M059J (cell line): ENCODE measurements at regions not wholly inside any gene's neighbourhood (a gene's known extent, or its start where the extent isn't known, plus 50 kb on each side); places are given as distances from the start of the nearest gene placed in this dataset.
A peak's percentile ranks its signal among the peaks of the same experiment; 100 is the strongest.
"Not testable (repeated sequence)": the region's sequence is repeated elsewhere in the genome, so short reads cannot be mapped to it uniquely, and the experiment has no call there.

Experiments
- DNase-seq: peaks from one replicate; pipeline ENCODE4 v3.0.0-alpha.2; 2012; ENCODE audit warnings: low read depth

- no peak for DNase-seq
Observed at GRCh38 chrX:15116900-15117299, 153.0 kb downstream of the ASB9 start.

GRCh38 chrX:15114743-15115566 lies 154.9 kb downstream of the ASB9 start:
- no peak for DNase-seq

- peak; percentile 8 for DNase-seq
Observed at GRCh38 chrX:15107367-15107988, 162.4 kb downstream of the ASB9 start.

- no peak for DNase-seq
Observed at GRCh38 chrX:15098505-15098904, 171.4 kb downstream of the ASB9 start.

- DNase-seq: no peak
Observed at GRCh38 chrX:15087747-15088146, 182.1 kb downstream of the ASB9 start.

- DNase-seq: no peak
Observed at GRCh38 chrX:15073313-15073712, 196.6 kb downstream of the ASB9 start.

GRCh38 chrX:15072880-15073279 lies 197.0 kb downstream of the ASB9 start:
- DNase-seq: no peak

GRCh38 chrX:15072259-15072658 lies 197.6 kb downstream of the ASB9 start:
- no peak for DNase-seq

- peak; percentile 9 for DNase-seq
Observed at GRCh38 chrX:15059474-15059873, 186.3 kb downstream of the MOSPD2 start.

- DNase-seq: peak; percentile 34
Observed at GRCh38 chrX:15056044-15056443, 182.8 kb downstream of the MOSPD2 start.

- DNase-seq: peak; percentile 76
Observed at GRCh38 chrX:15055146-15055930, 182.1 kb downstream of the MOSPD2 start.

- DNase-seq: no peak
Observed at GRCh38 chrX:15050395-15050794, 177.2 kb downstream of the MOSPD2 start.

- peak; percentile 34 for DNase-seq
Observed at GRCh38 chrX:15043538-15043937, 170.3 kb downstream of the MOSPD2 start.

- DNase-seq: no peak
Observed at GRCh38 chrX:15033917-15034316, 160.7 kb downstream of the MOSPD2 start.

- DNase-seq: no peak
Observed at GRCh38 chrX:15017491-15017890, 144.3 kb downstream of the MOSPD2 start.

GRCh38 chrX:15016051-15016450 lies 142.8 kb downstream of the MOSPD2 start:
- no peak for DNase-seq

- no peak for DNase-seq
Observed at GRCh38 chrX:15014281-15014680, 141.1 kb downstream of the MOSPD2 start.

GRCh38 chrX:15013461-15013860 lies 140.2 kb downstream of the MOSPD2 start:
- no peak for DNase-seq

GRCh38 chrX:14997271-14997670 lies 124.0 kb downstream of the MOSPD2 start:
- DNase-seq: no peak

- DNase-seq: not testable (repeated sequence)
Observed at GRCh38 chrX:14984425-14984824, 111.2 kb downstream of the MOSPD2 start.
